Mesendoderm (in vitro differentiated cells): ENCODE measurements at regions not wholly inside any gene's neighbourhood (a gene's known extent, or its start where the extent isn't known, plus 50 kb on each side); places are given as distances from the start of the nearest gene placed in this dataset.

ENCODE experiments used
- DNase-seq: peaks from one replicate; pipeline ENCODE4 v3.0.0; 2013
- H2AK5ac ChIP-seq: 2 replicates; pipeline ENCODE4 v1.6.1; 2013; ENCODE audit warnings: low read length, inconsistent platforms
- H2BK120ac ChIP-seq: 2 replicates; pipeline ENCODE4 v1.6.1; 2013; ENCODE audit warnings: low read depth, mild to moderate bottlenecking, low read length, moderate library complexity, mixed read lengths
- H2BK15ac ChIP-seq: replicated peaks from 2 replicates; pipeline ENCODE4 v1.6.1; 2013; ENCODE audit warnings: low read depth, mild to moderate bottlenecking, moderate library complexity
- H2BK5ac ChIP-seq: 2 replicates; pipeline ENCODE4 v1.6.1; 2013; ENCODE audit warnings: low read length, inconsistent platforms
- H3K18ac ChIP-seq: 2 replicates; pipeline ENCODE4 v1.6.1; 2013; ENCODE audit warnings: mild to moderate bottlenecking, low read length, mixed read lengths
- H3K23ac ChIP-seq: one replicate; pipeline ENCODE4 v1.6.1; 2013; ENCODE audit warnings: low read length
- H3K27ac ChIP-seq: 2 replicates; pipeline ENCODE4 v1.5.1; 2013; ENCODE audit warnings: low read depth, mild to moderate bottlenecking, inconsistent platforms, low read length, moderate library complexity
- H3K27me3 ChIP-seq: 2 replicates; pipeline ENCODE4 v1.6.1; 2013; ENCODE audit warnings: low read length, control low read depth, mild to moderate bottlenecking, inconsistent platforms; ENCODE audit not compliant: insufficient read depth, poor library complexity
- H3K36me3 ChIP-seq: 2 replicates; pipeline ENCODE4 v1.6.1; 2013; ENCODE audit warnings: low read length, inconsistent platforms; ENCODE audit not compliant: control insufficient read depth, insufficient read depth
- H3K4ac ChIP-seq: one replicate; pipeline ENCODE4 v1.6.1; 2013; ENCODE audit warnings: low read depth, mild to moderate bottlenecking, low read length, moderate library complexity
- H3K4me1 ChIP-seq: 2 replicates; pipeline ENCODE4 v1.6.1; 2013; ENCODE audit warnings: low read depth, low read length, inconsistent platforms; ENCODE audit not compliant: control insufficient read depth
- H3K4me2 ChIP-seq: 2 replicates; pipeline ENCODE4 v1.6.1; 2013; ENCODE audit warnings: low read length
- H3K4me3 ChIP-seq: 2 replicates; pipeline ENCODE4 v1.5.1; 2013; ENCODE audit warnings: mild to moderate bottlenecking, low read length
- H3K56ac ChIP-seq: one replicate; pipeline ENCODE4 v1.6.1; 2013; ENCODE audit warnings: low read length
- H3K79me1 ChIP-seq: 2 replicates; pipeline ENCODE4 v1.6.1; 2013; ENCODE audit warnings: low read length, inconsistent platforms
- H3K79me2 ChIP-seq: 2 replicates; pipeline ENCODE4 v1.6.1; 2013; ENCODE audit warnings: mild to moderate bottlenecking, low read length; ENCODE audit not compliant: control insufficient read depth, insufficient read depth
- H3K9ac ChIP-seq: 2 replicates; pipeline ENCODE4 v1.6.1; 2013; ENCODE audit warnings: low read length, inconsistent platforms
- H4K5ac ChIP-seq: one replicate; pipeline ENCODE4 v1.6.1; 2013; ENCODE audit warnings: low read length
- H4K8ac ChIP-seq: one replicate; pipeline ENCODE4 v1.6.1; 2013; ENCODE audit warnings: low read depth, mild to moderate bottlenecking, control low read depth, low read length, moderate library complexity
- WGBS: extraction: QIAGEN DNeasy Blood & Tissue Kit; methylation state at CpG from one replicate; pipeline ENCODE4 v1.1.7; 2013; ENCODE audit warnings: low lambda C conversion rate, missing lambda C conversion rate; ENCODE audit not compliant: insufficient coverage; ENCODE audit errors: extremely low coverage; 5-methylcytosine and 5-hydroxymethylcytosine counted together

GRCh38 chr2:148593421-148593820 is 51.1 kb upstream of the EPC2 start:
- H3K9ac ChIP-seq = no peak overlapping the region
- H2BK120ac ChIP-seq = no peak overlapping the region
- H3K36me3 ChIP-seq = no peaks in the 10 kb centered on the region
- WGBS = no CpG with 5 or more reads among the region's 4 CpGs
- H3K79me2 ChIP-seq = no peaks in the 10 kb centered on the region
- no peak overlapping the region for H3K4me2 ChIP-seq
- no peaks in the 10 kb centered on the region for H3K4me1 ChIP-seq
- no peak overlapping the region for H3K4me3 ChIP-seq
- H2AK5ac ChIP-seq = no peak overlapping the region
- no peak overlapping the region for H4K8ac ChIP-seq
- H4K5ac ChIP-seq = no peak overlapping the region
- H2BK5ac ChIP-seq = no peak overlapping the region
- H3K27me3 ChIP-seq = no peaks in the 10 kb centered on the region
- no peak overlapping the region for H3K27ac ChIP-seq
- no peak overlapping the region for H3K18ac ChIP-seq
- H3K4ac ChIP-seq = no peak overlapping the region
- H3K79me1 ChIP-seq = no peaks in the 10 kb centered on the region
- no peak overlapping the region for H2BK15ac ChIP-seq
- no peak overlapping the region for H3K23ac ChIP-seq
- DNase-seq = no peak
- H3K56ac ChIP-seq = no peak overlapping the region

DNA sequence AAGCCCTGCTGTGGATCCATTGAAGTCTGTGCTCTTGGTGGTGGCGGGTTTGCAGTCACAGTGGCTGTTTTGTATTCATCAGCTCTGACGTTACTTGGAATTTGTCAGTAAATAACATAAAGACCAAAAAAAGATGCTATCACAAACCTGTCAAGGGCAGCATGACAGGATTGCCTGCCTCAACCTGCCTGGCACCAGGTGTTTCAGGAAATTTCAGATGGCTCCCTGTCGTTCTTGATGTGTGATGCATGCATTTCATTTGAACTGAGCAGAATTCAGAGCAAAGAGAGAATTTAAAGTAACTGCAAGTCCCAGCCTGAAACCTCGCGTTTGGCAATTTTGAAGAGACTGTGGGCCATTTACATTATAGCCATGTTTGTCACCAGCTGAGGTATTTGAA is 50.3 kb upstream of the EPC2 start:
- Histone ChIP-seq H3K27me3 (no peaks in the 10 kb centered on the region), H3K4me2 (no peak overlapping the region), H3K4me3 (no peak overlapping the region), H3K27ac (no peak overlapping the region), H4K8ac (no peak overlapping the region), H3K23ac (no peak overlapping the region), H3K79me2 (no peaks in the 10 kb centered on the region), H2AK5ac (no peak overlapping the region), H3K36me3 (no peaks in the 10 kb centered on the region), H2BK5ac (no peak overlapping the region), H4K5ac (no peak overlapping the region), H3K4ac (no peak overlapping the region), H3K4me1 (no peaks in the 10 kb centered on the region), H2BK15ac (no peak overlapping the region), H3K18ac (no peak overlapping the region), H3K79me1 (no peaks in the 10 kb centered on the region), H3K9ac (no peak overlapping the region), H2BK120ac (no peak overlapping the region), H3K56ac (no peak overlapping the region)
- no CpG with 5 or more reads among the region's 5 CpGs for WGBS
- no peak for DNase-seq
